HFF-Myc (cell line): ENCODE measurements at regions not wholly inside any gene's neighbourhood (a gene's known extent, or its start where the extent isn't known, plus 50 kb on each side); places are given as distances from the start of the nearest gene placed in this dataset.
A peak's percentile ranks its signal among the peaks of the same experiment; 100 is the strongest.

Source experiments
- DNase-seq: peaks from one replicate; pipeline ENCODE4 v3.0.0-alpha.2; 2011; ENCODE audit warnings: low read depth; ENCODE audit errors: extremely low read depth
- H3K4me3 ChIP-seq: replicated peaks from 2 replicates; pipeline ENCODE4 v1.5.1; 2011; ENCODE audit warnings: low read depth, mild to moderate bottlenecking, control low read depth, low read length
- CTCF ChIP-seq: IDR thresholded peaks from 2 replicates; pipeline ENCODE4 v1.5.1; 2012; ENCODE audit warnings: mild to moderate bottlenecking, low read depth, low read length, control low read depth; ENCODE audit errors: missing control alignments

GRCh38 chr2:12495247-12495868, 221.4 kb upstream of the TRIB2 start:
- DNase-seq: no peak
- no peak for TF ChIP-seq CTCF
- H3K4me3 ChIP-seq: no peak overlapping the region

- TF ChIP-seq CTCF: no peak
- DNase-seq: no peak
- no peak overlapping the region for H3K4me3 ChIP-seq
Measured at GRCh38 chr2:12498286-12498685, 218.4 kb upstream of the TRIB2 start.

GRCh38 chr2:12498704-12499103, 218.0 kb upstream of the TRIB2 start:
- H3K4me3 ChIP-seq: no peak overlapping the region
- peak; percentile 69 for DNase-seq
- no peak for TF ChIP-seq CTCF

GRCh38 chr2:12500899-12501298, 215.8 kb upstream of the TRIB2 start:
- TF ChIP-seq CTCF: no peak
- DNase-seq: no peak
- H3K4me3 ChIP-seq: no peak overlapping the region

GRCh38 chr2:12501469-12502158, 215.1 kb upstream of the TRIB2 start:
- no peak for TF ChIP-seq CTCF
- DNase-seq: no peak
- H3K4me3 ChIP-seq: no peak overlapping the region

- DNase-seq: peak; percentile 60
- no peak overlapping the region for H3K4me3 ChIP-seq
Measured at GRCh38 chr2:12502759-12503158, 214.0 kb upstream of the TRIB2 start.

More at GRCh38 chr2:12502759-12503158, 214.0 kb upstream of the TRIB2 start:
- no peak for TF ChIP-seq CTCF
